Activated CD4-positive, alpha-beta T cell treated with anti-CD3 and anti-CD28 coated beads for 36 hours (primary cell): ENCODE measurements at regions not wholly inside any gene's neighbourhood (a gene's known extent, or its start where the extent isn't known, plus 50 kb on each side); places are given as distances from the start of the nearest gene placed in this dataset.
"Not testable (repeated sequence)": the region's sequence is repeated elsewhere in the genome, so short reads cannot be mapped to it uniquely, and the experiment has no call there.

Experiments used
- ATAC-seq: fragments of 200-7000 bp; cut with Tn5 transposase; one replicate; pipeline ENCODE4 v1.10.0; 2021; ENCODE audit warnings: mild to moderate bottlenecking, moderate library complexity
- CTCF ChIA-PET: fragments of 350-600 bp; sonication (Branson Sonifier 250); formaldehyde crosslinking; loops from one replicate; lab custom pipeline; 2021; ENCODE audit warnings: antibody characterized with exemption; lab: Charles Lee
- POLR2A ChIA-PET: fragments of 350-600 bp; sonication (Branson Sonifier 250); formaldehyde crosslinking; loops from one replicate; lab custom pipeline; 2021; ENCODE audit warnings: antibody characterized with exemption, inconsistent platforms; lab: Charles Lee
- DNase-seq: peaks from one replicate; pipeline ENCODE4 v3.0.0-alpha.2; 2020
- H3K27ac Mint-ChIP-seq: one replicate; pipeline ENCODE4 v1.8.0; 2021; ENCODE audit warnings: mixed read lengths
- H3K27me3 Mint-ChIP-seq: one replicate; pipeline ENCODE4 v1.8.0; 2021; ENCODE audit warnings: mixed read lengths
- H3K36me3 Mint-ChIP-seq: one replicate; pipeline ENCODE4 v1.8.0; 2021; ENCODE audit warnings: low read depth, mixed read lengths
- H3K4me1 Mint-ChIP-seq: one replicate; pipeline ENCODE4 v1.8.0; 2021; ENCODE audit warnings: mixed read lengths
- H3K4me3 Mint-ChIP-seq: one replicate; pipeline ENCODE4 v1.8.0; 2021; ENCODE audit warnings: mild to moderate bottlenecking, moderate library complexity, mixed read lengths
- H3K9me3 Mint-ChIP-seq: one replicate; pipeline ENCODE4 v1.8.0; 2021; ENCODE audit warnings: low read depth, mixed read lengths
- intact Hi-C, 2 experiments: fragments of 100-400 bp; cut with DNase I in 1 of 2; cut with micrococcal nuclease in 1 of 2; formaldehyde crosslinking; loops; one replicate each; pipeline versions ENCODE4 v1.14.2 to v1.15.1; 2022 to 2024; cut with DNase I, micrococcal nuclease

DNA sequence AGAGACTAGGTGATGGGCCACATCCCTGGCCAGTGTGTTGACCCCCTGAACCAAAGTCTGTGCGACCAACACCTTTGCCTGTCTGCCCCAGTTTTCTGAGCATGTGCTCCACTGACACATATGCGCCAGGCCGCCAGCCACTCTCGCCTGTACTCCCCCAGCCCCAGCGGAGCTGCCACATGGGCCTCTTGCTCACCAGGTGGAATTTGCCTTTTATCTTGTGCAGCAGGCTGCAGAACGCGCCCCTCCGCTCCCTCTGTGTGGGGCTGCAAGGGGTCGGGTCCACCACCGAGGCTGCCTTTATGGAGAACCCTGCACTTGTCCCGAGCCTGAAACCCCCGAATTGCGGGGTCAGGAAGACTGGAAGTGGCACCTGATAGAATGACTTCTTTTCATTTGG, 405.7 kb upstream of the NPAP1 start:
- H3K4me1 Mint-ChIP-seq, result no peaks in the 10 kb centered on the region
- ATAC-seq (no peak), DNase-seq (no peak)
- no peaks in the 10 kb centered on the region for H3K36me3 Mint-ChIP-seq
- intact Hi-C loops, result no loop called here
- no peak overlapping the region for H3K27ac Mint-ChIP-seq
- peaks cover 10% of the 10 kb centered on the region for H3K9me3 Mint-ChIP-seq
- ChIA-PET POLR2A (no interaction called here), CTCF (no interaction called here)
- H3K27me3 Mint-ChIP-seq, result no peaks in the 10 kb centered on the region
- no peak overlapping the region for H3K4me3 Mint-ChIP-seq

DNA sequence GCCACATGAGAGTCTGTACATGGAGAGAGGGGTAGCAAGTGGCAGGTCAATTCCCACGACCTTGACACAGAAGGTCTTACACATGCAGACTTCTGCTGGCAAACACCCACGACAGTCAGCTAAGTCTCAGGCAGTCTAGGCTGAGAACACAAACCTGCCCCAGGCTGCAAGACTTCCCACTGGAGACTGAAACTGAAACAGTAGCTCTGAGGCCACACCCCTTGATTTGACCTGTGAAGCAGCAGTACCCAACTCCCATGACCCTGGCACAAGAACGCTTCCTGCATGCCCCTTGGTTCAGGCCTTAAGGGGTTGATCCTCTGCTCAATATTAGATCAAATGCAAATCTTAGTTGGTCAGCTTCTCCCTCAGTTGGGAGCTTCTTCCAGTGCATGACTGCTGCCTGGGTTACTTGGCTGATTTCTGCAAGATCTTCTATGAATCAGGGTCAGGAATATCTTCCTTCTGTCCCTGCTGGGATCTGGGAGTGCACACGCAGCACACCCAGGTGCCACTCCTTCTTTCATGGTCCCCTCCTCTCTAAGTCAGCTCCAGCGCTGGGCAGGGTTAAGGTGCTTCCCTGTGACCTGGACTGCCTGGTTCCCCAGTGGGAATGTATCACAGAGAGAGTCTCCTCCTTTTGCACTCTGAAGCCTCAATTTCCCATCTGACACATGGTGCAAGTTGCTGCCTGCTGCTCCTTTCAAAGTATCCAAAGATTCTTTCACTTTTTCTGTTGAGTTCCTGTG, 403.9 kb upstream of the NPAP1 start:
- DNase-seq, CTCF ChIA-PET, H3K27ac Mint-ChIP-seq, ATAC-seq, H3K27me3 Mint-ChIP-seq, H3K36me3 Mint-ChIP-seq, H3K4me3 Mint-ChIP-seq, POLR2A ChIA-PET, H3K4me1 Mint-ChIP-seq, intact Hi-C loops: not testable (repeated sequence)
- H3K9me3 Mint-ChIP-seq, result peaks cover 11% of the 10 kb centered on the region

DNA sequence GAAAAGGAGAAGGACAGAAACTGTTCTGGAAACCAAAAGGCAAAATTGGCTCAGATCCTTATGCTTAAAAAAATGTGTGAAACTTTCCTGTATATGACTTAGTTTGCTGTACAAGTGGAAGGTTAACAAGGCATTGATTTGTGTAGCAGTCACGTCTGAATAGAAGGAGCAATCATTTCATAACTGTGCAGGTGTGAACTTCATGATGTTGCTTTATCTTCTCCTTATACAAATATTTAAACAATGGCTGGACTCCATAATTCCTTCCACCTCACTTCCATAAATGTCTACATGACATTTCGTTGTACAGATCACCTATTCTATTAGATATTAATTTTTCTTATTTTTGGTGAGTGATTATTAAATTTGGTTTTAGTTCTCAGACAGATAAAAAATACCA, 382.7 kb upstream of the NPAP1 start:
- peaks cover 6% of the 10 kb centered on the region for H3K9me3 Mint-ChIP-seq
- intact Hi-C loops, result no loop called here
- ATAC-seq, result no peak
- no peaks in the 10 kb centered on the region for H3K36me3 Mint-ChIP-seq
- CTCF ChIA-PET, result no interaction called here
- H3K27ac Mint-ChIP-seq, result no peak overlapping the region
- no peak overlapping the region for H3K4me3 Mint-ChIP-seq
- no peaks in the 10 kb centered on the region for H3K4me1 Mint-ChIP-seq
- no peaks in the 10 kb centered on the region for H3K27me3 Mint-ChIP-seq
- POLR2A ChIA-PET, result no interaction called here
- DNase-seq, result no peak

DNA sequence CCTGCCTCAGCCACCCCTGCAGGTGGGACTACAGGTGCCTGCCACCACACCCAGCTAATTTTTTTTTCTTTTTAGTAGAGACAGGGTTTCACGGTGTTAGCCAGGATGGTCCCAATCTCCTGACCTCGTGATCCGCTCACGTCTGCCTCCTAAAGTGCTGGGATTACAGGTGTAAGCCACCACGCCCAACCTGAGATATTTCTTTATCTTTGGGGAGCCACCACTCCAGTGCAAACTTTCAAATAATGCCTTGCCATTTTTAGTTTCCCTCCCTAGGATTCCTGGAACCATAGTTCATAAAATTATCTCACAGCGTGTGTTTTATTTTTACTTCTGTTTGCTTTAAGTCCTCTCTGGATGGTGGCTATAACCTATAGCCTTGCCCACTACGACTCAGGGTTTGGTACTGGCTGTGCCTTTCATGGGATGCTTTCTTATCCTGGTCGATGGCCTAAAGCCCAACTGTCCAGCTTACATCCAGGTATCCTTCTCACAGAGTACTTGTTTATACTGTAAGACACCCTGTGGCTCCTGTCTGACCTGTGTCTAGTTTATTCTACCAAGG, 374.7 kb upstream of the NPAP1 start:
- ATAC-seq, H3K27ac Mint-ChIP-seq, intact Hi-C loops, H3K4me3 Mint-ChIP-seq, H3K4me1 Mint-ChIP-seq, H3K36me3 Mint-ChIP-seq, DNase-seq, H3K27me3 Mint-ChIP-seq, POLR2A ChIA-PET, CTCF ChIA-PET: not testable (repeated sequence)
- H3K9me3 Mint-ChIP-seq, result peaks cover 11% of the 10 kb centered on the region

DNA sequence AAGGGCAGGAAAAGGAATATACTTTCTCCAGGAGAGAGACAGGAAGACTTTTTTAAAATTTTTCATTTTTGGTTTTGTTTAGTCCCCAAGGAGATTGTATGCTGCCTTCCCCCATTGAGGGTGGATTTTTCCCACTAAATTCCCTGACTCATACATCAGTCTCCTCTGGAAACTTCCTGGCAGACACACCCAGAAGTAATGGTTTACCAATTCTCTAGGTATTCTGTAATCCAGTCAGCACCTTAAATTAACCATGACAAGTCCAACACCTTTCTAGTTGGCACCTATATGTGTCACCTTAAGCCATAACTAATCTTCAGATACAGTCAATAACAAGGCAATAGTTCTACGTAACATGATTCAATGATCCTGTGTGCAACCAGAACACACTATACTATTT, 373.6 kb upstream of the NPAP1 start:
- ATAC-seq, intact Hi-C loops: not testable (repeated sequence)
- peaks cover 11% of the 10 kb centered on the region for H3K9me3 Mint-ChIP-seq

DNA sequence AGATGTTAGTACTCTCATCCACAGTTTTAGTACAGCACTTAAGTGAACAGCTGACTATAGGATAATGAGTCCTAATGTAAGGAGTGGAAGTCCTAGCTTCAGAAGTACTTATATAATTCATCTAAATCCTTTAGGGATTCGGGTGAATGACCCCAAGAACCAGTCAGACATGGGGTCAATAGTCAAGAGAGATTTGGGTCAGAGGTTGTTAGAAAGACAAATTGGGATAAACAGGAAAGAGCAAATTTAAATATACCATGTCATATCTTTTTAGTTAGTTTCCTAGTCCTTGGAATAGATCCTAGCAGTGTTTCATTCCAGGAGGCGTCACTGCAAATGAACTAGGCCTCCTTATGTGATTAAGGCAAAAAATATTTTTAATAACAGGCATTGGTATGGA, 370.8 kb upstream of the NPAP1 start:
- H3K27ac Mint-ChIP-seq, intact Hi-C loops, ATAC-seq, DNase-seq, H3K4me1 Mint-ChIP-seq, H3K9me3 Mint-ChIP-seq, CTCF ChIA-PET, H3K4me3 Mint-ChIP-seq, POLR2A ChIA-PET, H3K27me3 Mint-ChIP-seq, H3K36me3 Mint-ChIP-seq: not testable (repeated sequence)

More for the DNA sequence above, 373.6 kb upstream of the NPAP1 start:
- POLR2A ChIA-PET, H3K4me3 Mint-ChIP-seq, H3K4me1 Mint-ChIP-seq, H3K36me3 Mint-ChIP-seq, CTCF ChIA-PET, H3K27ac Mint-ChIP-seq, DNase-seq, H3K27me3 Mint-ChIP-seq: not testable (repeated sequence)

DNA sequence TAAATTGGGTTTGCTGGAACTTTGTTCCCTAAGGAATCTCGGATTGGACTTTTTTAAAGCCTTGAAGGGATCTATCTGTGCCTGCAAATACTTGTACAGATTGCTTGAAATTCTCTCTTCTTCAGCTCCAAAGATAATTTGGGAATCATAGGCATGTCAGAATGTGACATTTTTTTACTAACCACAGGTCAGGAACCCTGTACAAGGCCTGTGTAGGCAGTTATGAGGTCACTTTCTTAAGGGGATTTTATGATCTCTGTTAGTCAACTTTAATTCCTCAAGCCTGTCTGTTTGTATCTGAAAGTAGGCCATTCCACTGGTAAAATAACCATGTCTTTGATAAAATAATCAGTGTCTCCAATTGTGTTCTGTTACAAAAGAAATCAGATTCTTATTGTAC, 369.9 kb upstream of the NPAP1 start:
- POLR2A ChIA-PET, H3K9me3 Mint-ChIP-seq, H3K36me3 Mint-ChIP-seq, DNase-seq, intact Hi-C loops, H3K27me3 Mint-ChIP-seq, CTCF ChIA-PET, H3K4me1 Mint-ChIP-seq, H3K4me3 Mint-ChIP-seq, H3K27ac Mint-ChIP-seq, ATAC-seq: not testable (repeated sequence)

DNA sequence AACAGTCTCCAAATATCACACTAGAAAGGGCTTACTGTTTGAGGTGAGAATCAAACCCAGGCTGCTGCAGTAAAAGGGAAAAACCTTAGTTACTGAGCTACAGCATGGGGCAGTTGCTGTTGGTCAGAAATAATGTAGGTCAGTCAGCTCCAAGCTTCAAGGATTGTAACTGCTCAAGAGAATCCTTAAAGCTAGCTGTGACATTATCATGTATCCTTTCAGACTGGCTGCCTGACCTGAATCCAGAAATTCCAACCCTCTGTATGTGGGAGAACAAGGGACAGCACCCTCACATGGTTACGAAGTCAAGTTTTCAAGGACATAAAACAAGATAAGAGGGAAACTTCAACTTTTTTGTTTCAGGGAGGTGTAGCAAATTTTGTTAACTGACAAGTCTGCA, 365.9 kb upstream of the NPAP1 start:
- H3K4me1 Mint-ChIP-seq, H3K36me3 Mint-ChIP-seq, H3K27ac Mint-ChIP-seq, CTCF ChIA-PET, H3K4me3 Mint-ChIP-seq, DNase-seq, POLR2A ChIA-PET, ATAC-seq, H3K9me3 Mint-ChIP-seq, H3K27me3 Mint-ChIP-seq, intact Hi-C loops: not testable (repeated sequence)

DNA sequence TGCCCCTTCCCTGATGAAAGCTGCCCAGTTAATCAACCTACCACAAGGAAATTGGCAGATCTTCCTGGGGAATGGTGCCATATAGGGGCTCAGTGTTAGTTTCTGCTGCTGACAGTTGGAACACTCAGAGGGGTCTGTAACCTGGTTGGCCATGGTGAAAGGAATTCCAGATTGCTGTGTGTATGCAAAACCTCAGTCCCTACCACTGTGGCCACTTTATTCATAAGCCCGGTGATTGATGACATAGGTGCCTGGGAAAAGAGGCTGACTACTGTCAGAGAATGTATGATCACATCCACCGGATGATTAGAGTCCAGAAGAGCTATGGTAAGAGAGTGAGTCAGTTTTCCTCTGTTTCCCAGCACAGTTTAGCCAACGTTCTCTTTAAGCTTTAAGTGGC, 363.9 kb upstream of the NPAP1 start:
- H3K4me1 Mint-ChIP-seq, H3K9me3 Mint-ChIP-seq, H3K27ac Mint-ChIP-seq, H3K36me3 Mint-ChIP-seq, H3K4me3 Mint-ChIP-seq, ATAC-seq, intact Hi-C loops, DNase-seq, H3K27me3 Mint-ChIP-seq, CTCF ChIA-PET: not testable (repeated sequence)
- POLR2A ChIA-PET, result interaction anchor here (0.6 kb wide), 1 partner anchor 818 kb away, joined by 3 read pairs; no protein-coding TSS in a partner anchor

DNA sequence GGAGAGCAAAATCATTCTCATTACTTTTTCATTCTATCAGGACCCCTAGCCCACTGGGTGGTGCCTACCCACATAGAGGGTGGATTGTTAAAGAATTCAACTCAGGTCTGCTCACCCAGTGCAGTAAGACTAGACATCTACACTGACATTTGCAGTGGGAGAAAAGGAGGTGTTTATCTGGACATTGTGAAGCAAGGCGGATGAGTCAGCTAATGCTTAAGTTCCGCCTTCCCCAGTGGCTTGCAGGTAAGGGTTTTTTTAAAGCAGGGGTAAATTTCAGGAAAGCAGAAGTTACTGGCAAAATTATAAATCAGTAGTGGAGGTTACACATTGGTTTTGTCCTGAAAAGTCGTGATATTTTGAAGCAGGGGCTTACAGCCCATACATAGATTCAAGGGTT, 359.2 kb upstream of the NPAP1 start:
- H3K27me3 Mint-ChIP-seq, POLR2A ChIA-PET, CTCF ChIA-PET, ATAC-seq, H3K27ac Mint-ChIP-seq, H3K36me3 Mint-ChIP-seq, H3K4me3 Mint-ChIP-seq, DNase-seq, H3K9me3 Mint-ChIP-seq, H3K4me1 Mint-ChIP-seq, intact Hi-C loops: not testable (repeated sequence)

DNA sequence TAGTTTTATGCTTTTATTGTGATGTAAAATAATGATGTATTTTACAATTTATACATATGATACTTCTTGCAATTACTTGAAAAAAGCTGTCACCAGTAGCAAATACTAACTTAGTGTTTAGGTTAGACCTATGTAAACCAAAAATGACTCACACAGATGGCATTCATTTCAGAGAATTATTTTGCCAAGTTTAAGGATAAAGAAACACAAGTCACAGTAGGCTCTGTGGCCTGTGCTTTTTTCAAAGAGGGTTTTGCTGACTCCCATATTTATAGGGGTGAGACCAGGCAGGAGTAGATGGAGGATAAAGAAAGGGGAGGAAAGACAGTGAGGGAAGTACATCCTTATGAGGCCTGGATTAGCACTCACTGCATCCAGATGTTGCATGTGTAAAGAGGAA, 356.6 kb upstream of the NPAP1 start:
- no peaks in the 10 kb centered on the region for H3K4me1 Mint-ChIP-seq
- H3K4me3 Mint-ChIP-seq, result no peak overlapping the region
- no peaks in the 10 kb centered on the region for H3K36me3 Mint-ChIP-seq
- ChIA-PET POLR2A (no interaction called here), CTCF (no interaction called here)
- no peak for ATAC-seq
- no peak for DNase-seq
- H3K27me3 Mint-ChIP-seq, result no peaks in the 10 kb centered on the region
- no peak overlapping the region for H3K27ac Mint-ChIP-seq
- intact Hi-C loops, result no loop called here
- H3K9me3 Mint-ChIP-seq, result peaks cover 2% of the 10 kb centered on the region

DNA sequence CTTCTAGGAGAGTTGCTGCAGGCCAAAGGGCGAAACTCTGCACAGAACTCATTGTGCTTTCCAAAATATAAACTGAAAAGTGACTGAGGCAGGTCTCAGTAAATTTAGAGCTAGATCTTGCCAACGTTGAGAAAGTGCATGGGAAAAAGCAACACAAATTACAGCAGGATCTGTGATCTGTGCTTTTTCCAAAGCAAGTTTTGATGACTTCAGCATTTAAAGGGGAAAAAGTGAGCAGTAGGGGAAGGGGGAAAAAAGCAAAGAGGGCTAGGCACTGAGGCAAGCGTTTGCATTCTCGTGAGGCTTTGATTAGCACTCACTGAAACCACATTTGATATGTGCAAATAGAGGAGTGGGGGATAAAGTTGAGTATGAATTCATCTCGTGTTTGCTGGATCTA, 351.5 kb upstream of the NPAP1 start:
- POLR2A ChIA-PET, H3K36me3 Mint-ChIP-seq, H3K27me3 Mint-ChIP-seq, CTCF ChIA-PET, H3K9me3 Mint-ChIP-seq, ATAC-seq, H3K4me1 Mint-ChIP-seq, DNase-seq, H3K4me3 Mint-ChIP-seq, H3K27ac Mint-ChIP-seq: not testable (repeated sequence)
- intact Hi-C loops, result loop anchor here in 1 of 2 experiments (5.0 kb wide), 1 partner anchor 208 kb away; no protein-coding TSS in a partner anchor
